GM19372 (cell line): ENCODE measurements at regions not wholly inside any gene's neighbourhood (a gene's known extent, or its start where the extent isn't known, plus 50 kb on each side); places are given as distances from the start of the nearest gene placed in this dataset.
"Not testable (repeated sequence)": the region's sequence is repeated elsewhere in the genome, so short reads cannot be mapped to it uniquely, and the experiment has no call there.

Experiments used
- ATAC-seq: cut with Tn5 transposase; IDR thresholded peaks from one replicate; pipeline ENCODE4 v1.9.1; 2021; ENCODE audit warnings: mild to moderate bottlenecking, low read depth, moderate library complexity; ENCODE audit not compliant: unreplicated experiment

DNA sequence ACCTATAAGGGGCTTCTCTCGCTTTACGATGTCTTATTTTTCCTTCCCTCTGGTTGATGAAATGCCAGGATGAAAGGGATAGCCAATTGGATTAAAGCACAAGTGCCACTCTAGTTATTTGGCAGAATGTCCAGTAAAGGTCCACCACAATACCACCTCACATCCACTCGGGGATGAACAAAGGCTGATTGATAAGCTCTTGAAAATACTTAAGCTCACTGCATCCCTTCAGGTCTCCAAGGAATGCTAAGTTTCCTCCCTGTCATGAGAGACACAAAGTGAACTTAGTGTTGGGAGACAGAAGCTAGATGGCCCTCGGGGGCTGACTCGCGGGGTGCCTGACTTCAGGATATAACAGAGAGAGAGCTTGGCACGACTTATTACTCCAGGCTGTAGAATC, 185.9 kb upstream of the ZNF644 start:
- not testable (repeated sequence) for ATAC-seq

DNA sequence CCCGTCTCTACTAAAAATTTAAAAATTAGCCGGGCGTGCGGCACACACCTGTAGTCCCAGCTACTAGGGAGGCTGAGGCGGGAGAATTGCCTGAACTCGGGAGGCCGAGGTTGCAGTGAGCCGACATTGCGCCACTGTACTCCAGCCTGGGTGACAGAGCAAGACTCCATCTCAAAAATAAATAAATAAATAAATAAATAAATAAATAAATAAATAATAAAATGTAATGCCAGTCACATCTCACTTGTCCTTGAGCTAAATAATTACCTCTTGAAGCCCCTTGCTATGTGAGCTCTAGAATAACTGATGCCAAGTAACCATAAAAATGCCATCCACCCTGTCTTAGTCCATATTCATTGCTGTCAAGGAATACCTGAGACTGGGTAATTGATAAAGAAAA, 182.3 kb upstream of the ZNF644 start:
- not testable (repeated sequence) for ATAC-seq

DNA sequence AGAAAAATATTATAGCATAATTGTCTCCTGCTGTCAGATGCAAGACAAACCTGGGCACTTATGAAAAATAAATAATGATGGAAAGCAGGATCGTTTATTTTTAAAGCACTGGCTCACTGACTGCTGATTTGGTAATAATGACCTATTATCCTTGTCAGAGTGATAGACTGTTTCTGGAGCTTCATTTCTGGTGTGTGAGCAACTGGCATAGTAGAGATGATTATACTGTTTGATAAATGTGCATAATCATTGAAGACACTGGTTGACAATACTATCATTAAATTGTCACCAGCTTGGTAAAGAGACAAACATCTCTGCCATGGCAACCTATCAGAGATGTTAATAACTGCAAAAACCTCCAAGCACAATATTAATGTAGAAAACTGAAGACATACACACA, 179.9 kb upstream of the ZNF644 start:
- no peak for ATAC-seq

GRCh38 chr1:91201176-91201575, 179.3 kb upstream of the ZNF644 start:
- ATAC-seq: no peak

GRCh38 chr1:91200675-91201074, 178.8 kb upstream of the ZNF644 start:
- ATAC-seq: no peak

DNA sequence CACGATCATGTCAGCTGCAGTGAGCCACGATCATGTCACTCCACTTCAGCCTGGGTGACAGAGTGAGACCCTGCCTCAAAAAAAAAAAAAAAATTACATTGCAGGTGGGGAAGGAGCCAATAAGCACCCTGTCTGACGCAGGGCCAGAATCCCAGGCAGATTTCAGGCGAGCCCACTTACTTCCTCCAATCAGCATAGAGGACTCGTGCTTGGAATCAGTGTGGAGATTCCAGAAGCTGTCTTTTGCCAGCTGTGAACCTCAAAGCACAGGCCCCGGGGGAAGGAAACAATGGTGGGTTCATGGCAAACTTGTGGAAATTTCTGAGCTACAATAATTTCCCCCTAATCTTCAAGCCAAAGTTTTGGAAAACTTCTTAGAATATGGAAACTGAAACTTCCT, 178.2 kb upstream of the ZNF644 start:
- ATAC-seq: no peak

GRCh38 chr1:91190996-91191395, 169.2 kb upstream of the ZNF644 start:
- ATAC-seq: no peak

GRCh38 chr1:91189096-91189495, 167.3 kb upstream of the ZNF644 start:
- ATAC-seq: no peak

DNA sequence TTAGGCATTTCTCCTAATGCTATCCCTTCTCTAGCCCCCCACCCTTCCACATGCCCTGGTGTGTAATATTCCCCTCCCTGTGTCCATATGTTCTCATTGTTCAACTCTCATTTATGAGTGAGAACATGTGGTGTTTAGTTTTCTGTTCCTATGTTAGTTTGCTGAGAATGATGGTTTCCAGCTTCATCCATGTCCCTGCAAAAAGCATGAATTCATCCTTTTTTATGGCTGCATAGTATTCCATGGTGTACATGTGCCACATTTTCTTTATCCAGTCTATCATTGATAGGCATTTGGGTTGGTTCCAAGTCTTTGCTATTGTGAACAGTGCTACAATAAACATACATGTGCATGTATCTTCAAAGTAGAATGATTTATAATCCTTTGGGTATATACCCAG, 161.0 kb upstream of the ZNF644 start:
- ATAC-seq: not testable (repeated sequence)

- no peak for ATAC-seq
These were observed 154.4 kb upstream of the ZNF644 start for GRCh38 chr1:91176250-91176649.

DNA sequence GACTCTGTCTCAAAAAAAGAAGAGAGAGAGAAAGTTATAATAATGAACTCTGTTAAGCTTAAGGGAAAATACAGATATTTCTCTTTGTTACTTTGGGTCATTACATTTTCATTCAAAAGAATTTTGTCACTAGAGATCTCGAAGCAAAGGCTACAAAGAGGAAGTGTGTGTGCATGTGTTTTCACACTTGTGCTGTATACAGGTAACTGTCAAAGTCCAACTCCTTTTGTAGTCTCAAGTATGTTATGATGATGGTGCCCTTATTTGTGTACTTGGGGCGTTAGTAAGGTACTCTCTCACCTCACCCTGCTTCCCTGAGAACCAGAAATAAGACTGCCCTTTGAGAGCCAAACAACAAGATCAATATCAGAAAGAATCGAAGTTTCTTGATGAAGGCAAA, 152.9 kb upstream of the ZNF644 start:
- ATAC-seq: no peak

GRCh38 chr1:91173346-91173890, 151.6 kb upstream of the ZNF644 start:
- ATAC-seq: no peak

DNA sequence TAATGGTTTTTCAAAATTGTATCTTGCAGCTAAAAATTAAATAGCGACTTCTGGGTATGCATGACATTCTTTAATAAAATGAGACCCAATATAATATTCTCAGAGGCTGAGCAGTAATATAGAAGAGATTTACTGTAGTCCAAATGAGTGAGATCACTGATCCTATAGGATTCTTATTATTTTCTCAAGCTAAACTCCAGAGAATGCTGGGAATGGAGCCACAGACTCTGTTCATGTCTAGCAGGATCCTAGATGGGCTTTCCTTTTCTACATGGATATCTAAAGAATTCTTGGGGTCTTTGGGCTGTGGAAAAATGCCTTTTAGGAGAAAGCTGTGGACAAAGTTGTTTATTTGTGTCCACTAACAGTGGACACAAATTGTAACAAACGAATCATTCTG, 150.7 kb upstream of the ZNF644 start:
- no peak for ATAC-seq

GRCh38 chr1:91171898-91172297, 150.1 kb upstream of the ZNF644 start:
- no peak for ATAC-seq

- ATAC-seq: no peak
These were observed 148.7 kb upstream of the ZNF644 start for GRCh38 chr1:91170571-91170970.

- ATAC-seq: peak; percentile 48
These were observed 144.4 kb upstream of the ZNF644 start for GRCh38 chr1:91166106-91166712.

GRCh38 chr1:91165033-91165654, 143.3 kb upstream of the ZNF644 start:
- ATAC-seq: peak; percentile 94

- ATAC-seq: no peak
These were observed 140.8 kb upstream of the ZNF644 start for GRCh38 chr1:91162613-91163012.

DNA sequence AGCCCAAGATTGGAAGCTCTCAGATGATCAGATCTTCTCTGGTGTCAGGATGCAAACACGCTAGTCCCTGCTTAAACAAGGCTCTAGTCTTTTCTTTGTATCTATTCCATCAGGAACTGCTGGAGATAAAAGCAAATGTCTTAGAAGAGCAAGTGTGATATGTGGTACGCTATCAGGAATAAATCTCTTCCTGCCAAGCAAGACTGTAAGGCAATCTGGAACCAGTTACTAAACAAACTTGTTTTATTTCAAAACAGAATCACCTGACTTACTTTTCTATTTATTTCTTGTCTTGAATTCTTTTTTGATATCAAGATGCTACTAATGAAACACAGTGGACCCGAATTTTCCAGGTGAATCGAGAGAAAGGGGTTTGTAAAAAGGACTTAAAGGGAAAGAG, 139.9 kb upstream of the ZNF644 start:
- no peak for ATAC-seq

DNA sequence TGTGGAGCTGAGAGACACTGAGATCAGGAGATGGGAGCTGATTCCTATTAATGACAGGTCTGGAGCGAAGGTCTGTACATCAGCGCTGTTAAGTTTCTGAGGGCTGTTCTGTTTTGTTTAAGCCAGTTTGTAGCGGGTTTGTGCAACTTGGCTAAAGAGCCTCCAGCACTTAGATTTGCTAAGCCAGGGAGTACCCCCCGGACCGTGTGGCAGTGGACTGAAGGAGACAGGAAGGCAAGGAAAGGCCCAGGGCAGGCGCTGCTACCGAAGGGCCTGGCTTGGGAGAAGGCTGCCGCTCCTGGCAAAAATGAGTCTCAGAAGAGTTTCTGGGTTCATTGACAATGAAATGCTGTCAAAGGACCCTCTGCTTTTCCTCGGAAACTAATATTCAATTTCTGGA, 139.3 kb upstream of the ZNF644 start:
- no peak for ATAC-seq

DNA sequence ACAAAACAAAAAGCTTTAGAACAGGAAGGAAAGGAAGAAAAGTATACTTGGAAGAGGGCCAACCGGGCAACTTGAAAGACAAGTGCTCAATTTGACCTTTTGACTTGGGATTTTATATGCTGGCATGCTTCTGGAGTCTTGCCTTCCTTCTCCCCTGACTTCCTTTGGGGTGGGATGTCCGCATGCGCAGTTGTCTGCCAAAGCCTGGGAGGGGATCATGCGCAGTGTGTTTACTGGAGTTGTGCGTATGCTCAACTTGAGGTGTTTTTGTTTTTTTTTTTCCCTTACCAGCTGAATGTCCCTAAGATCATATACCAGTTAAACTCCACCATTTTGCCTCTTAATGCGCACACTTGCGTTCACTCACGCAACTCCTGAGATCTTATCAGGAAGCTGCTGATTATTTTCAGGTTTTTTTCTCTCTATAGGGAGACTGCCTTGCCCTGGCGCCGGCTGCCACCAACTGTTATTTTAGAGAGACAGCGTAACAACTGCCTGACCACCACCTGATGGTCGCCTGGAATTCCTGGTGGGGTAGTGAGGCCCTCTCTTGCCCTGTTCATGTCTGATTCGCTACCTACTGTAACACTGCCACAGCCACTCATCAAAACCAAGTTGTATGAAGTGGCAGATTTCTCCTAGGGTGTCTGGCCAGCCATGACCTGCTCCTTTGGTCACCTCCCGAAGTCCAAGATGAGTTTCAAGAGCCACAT, 138.7 kb upstream of the ZNF644 start:
- no peak for ATAC-seq

DNA sequence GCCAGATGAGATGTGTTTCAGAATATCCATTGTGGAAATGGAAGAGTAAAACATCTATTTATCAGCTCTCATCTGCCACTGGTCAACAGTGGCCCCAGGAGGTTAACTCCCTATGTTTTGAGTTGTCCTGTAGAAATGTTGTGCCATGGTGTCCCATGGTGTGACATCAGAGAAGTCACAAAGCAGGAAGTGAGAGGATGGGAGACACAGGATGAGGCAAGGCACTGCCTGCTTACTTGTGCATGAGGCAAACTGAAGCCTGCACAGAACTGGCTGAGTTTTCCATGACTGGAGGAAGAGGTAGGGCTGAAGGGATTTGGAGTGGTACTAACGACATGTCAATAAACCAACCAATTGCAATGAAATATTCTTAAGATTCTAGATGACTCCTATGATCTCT, 131.5 kb upstream of the ZNF644 start:
- no peak for ATAC-seq
